ENCODE measurements at regions not wholly inside any gene's neighbourhood (a gene's known extent, or its start where the extent isn't known, plus 50 kb on each side); places are given as distances from the start of the nearest gene placed in this dataset.

GRCh38 chr5:58353992-58354391 is 105.9 kb downstream of the PLK2 start:
- Histone ChIP-seq H2AK5ac (ENCODE audit: low read depth, low read length) (no peak overlapping the region), H3K4me2 (ENCODE audit: insufficient read depth in 1 of 2, low read depth in 2 of 2, low read length in 2 of 2) (no peak overlapping the region), H2BK120ac (replicated peaks; ENCODE audit: low read depth, low read length) (no peak overlapping the region), H4K5ac (ENCODE audit: insufficient read length, low read depth, low read length) (no peak overlapping the region), H3K9ac (replicated peaks in 1 of 4; ENCODE audit: extremely low read depth in 1 of 4, low read depth in 3 of 4, low read length in 3 of 4) (no peak overlapping the region), H3K79me1 (ENCODE audit: low read depth, low read length) (no peaks in the 10 kb centered on the region), H4K20me1 (replicated peaks in 1 of 2; ENCODE audit: control insufficient read depth in 1 of 2, insufficient read depth in 2 of 2, low read length in 2 of 2) (no peaks in the 10 kb centered on the region), H4K8ac (ENCODE audit: extremely low read depth, insufficient read depth, low read length) (no peak overlapping the region), H3K4ac (replicated peaks; ENCODE audit: insufficient read length, low read depth, low read length) (no peak overlapping the region), H2BK12ac (ENCODE audit: low read depth, low read length) (no peak overlapping the region), H4K91ac (replicated peaks; ENCODE audit: insufficient read length, low read length) (no peak overlapping the region), H3K56ac (replicated peaks; ENCODE audit: insufficient read length, low read depth, low read length) (no peak overlapping the region), H2BK5ac (ENCODE audit: low read depth, low read length) (no peak overlapping the region), H2BK15ac (ENCODE audit: low read length) (no peak overlapping the region), H3K27me3 (replicated peaks in 1 of 4; ENCODE audit: control insufficient read depth in 3 of 4, extremely low read depth in 1 of 4, insufficient read depth in 3 of 4, low read length in 3 of 4) (no peaks in the 10 kb centered on the region), H2BK20ac (ENCODE audit: low read length) (no peak overlapping the region), H3K4me1 (replicated peaks in 1 of 4; ENCODE audit: control insufficient read depth in 3 of 4, insufficient read depth in 4 of 4, low read length in 3 of 4) (no peaks in the 10 kb centered on the region; a peak in 1 of 7 replicates), H3K79me2 (ENCODE audit: control insufficient read depth in 1 of 2, insufficient read depth in 2 of 2, low read length in 2 of 2) (no peaks in the 10 kb centered on the region), H3K9me3 (ENCODE audit: insufficient read depth in 2 of 2, low read depth in 1 of 2, low read length in 1 of 2) (no peaks in the 10 kb centered on the region), H2AFZ (ENCODE audit: low read length) (no peak overlapping the region), H3K23me2 (ENCODE audit: low read depth, low read length) (no peaks in the 10 kb centered on the region), H3K36me3 (ENCODE audit: control insufficient read depth in 2 of 4, insufficient read depth in 4 of 4, low read length in 3 of 4) (no peaks in the 10 kb centered on the region), H3K23ac (ENCODE audit: insufficient read length) (no peak overlapping the region), H3K27ac (ENCODE audit: low read depth, low read length) (no peak overlapping the region), H3K14ac (ENCODE audit: insufficient read length) (no peak overlapping the region), H3K18ac (ENCODE audit: extremely low read depth, low read length) (no peak overlapping the region), H3K4me3 (ENCODE audit: extremely low read depth in 1 of 4, insufficient read depth in 2 of 4, low read depth in 3 of 4, low read length in 4 of 4) (no peak overlapping the region)
- ChIA-PET CTCF (ENCODE audit: partially characterized antibody) (no interaction called here), POLR2A (ENCODE audit: partially characterized antibody) (interaction anchor here (1.1 kb wide), 1 partner anchor 32 kb away, joined by 3 read pairs; no protein-coding TSS in a partner anchor)
- DNase-seq (ENCODE audit: low read depth in 1 of 2, low spot score in 2 of 2) (no peak), FAIRE-seq (no peak)
- TF ChIP-seq PHF8 (conservative IDR thresholded peaks at IDR 0.05; ENCODE audit: low read depth, low read length) (no peak), HDAC6 (IDR thresholded peaks at IDR 0.05; ENCODE audit: low read depth, low read length) (no peak), YY1 (IDR thresholded peaks at IDR 0.05; ENCODE audit: low read depth, low read length) (no peak), BCL11A (IDR thresholded peaks at IDR 0.05; ENCODE audit: low read depth in 2 of 2, low read length in 2 of 2) (no peak), POLR2AphosphoS5 (IDR thresholded peaks at IDR 0.05; ENCODE audit: low read depth, low read length) (no peak), EZH2 (IDR thresholded peaks at IDR 0.05; ENCODE audit: low read depth, low read length, severe bottlenecking) (no peak), SUZ12 (IDR thresholded peaks at IDR 0.05; ENCODE audit: low read length) (no peak), MAX (IDR thresholded peaks at IDR 0.05) (no peak), HDAC2 (IDR thresholded peaks at IDR 0.05; ENCODE audit: borderline replicate concordance in 1 of 2, low read depth in 2 of 2, low read length in 2 of 2) (no peak), NANOG (IDR thresholded peaks at IDR 0.05; ENCODE audit: insufficient read depth, low read depth, low read length, poor library complexity, severe bottlenecking) (no peak), CTBP2 (IDR thresholded peaks at IDR 0.05; ENCODE audit: borderline replicate concordance, insufficient read depth, insufficient read length, low read length) (no peak), TAF1 (IDR thresholded peaks at IDR 0.05; ENCODE audit: low read depth, low read length) (no peak), TBP (IDR thresholded peaks at IDR 0.05; ENCODE audit: low read depth, low read length) (no peak), KDM1A (IDR thresholded peaks at IDR 0.05; ENCODE audit: borderline replicate concordance, low read length) (no peak)

Measured in H1 (cell line).